ENCODE measurements at regions not wholly inside any gene's neighbourhood (a gene's known extent, or its start where the extent isn't known, plus 50 kb on each side); places are given as distances from the start of the nearest gene placed in this dataset.

- Histone ChIP-seq H3K27ac (no peak overlapping the region), H3K4me3 (no peak overlapping the region), H3K36me3 (no peaks in the 10 kb centered on the region), H3K27me3 (replicated peaks in 1 of 7) (peaks cover 0 to 29% (median 0%) of the 10 kb centered on the region in 7 donors), H3K9me3 (no peaks in the 10 kb centered on the region), H3K4me1 (no peaks in the 10 kb centered on the region)
- DNase-seq, result no peak
- intact Hi-C loops (cut with DNase I; ENCODE audit: low total_unique reads), result no loop called here
- 94 to 98% (median 96%) methylated on average over 2 of the region's 2 CpGs for WGBS, 5 donors
- TF ChIP-seq CTCF (IDR thresholded peaks at IDR 0.05 in 8 of 11, conservative IDR thresholded peaks at IDR 0.05 in 3 of 11), result no peak
- TF ChIP-seq POLR2AphosphoS5 (IDR thresholded peaks at IDR 0.05), result no peak
- TF ChIP-seq POLR2A (IDR thresholded peaks at IDR 0.05), result no peak
Measured at GRCh38 chr1:55512466-55512865, 297.3 kb upstream of the USP24 start.

- TF ChIP-seq POLR2A (IDR thresholded peaks at IDR 0.05) (no peak), POLR2AphosphoS5 (IDR thresholded peaks at IDR 0.05) (no peak), CTCF (IDR thresholded peaks at IDR 0.05 in 8 of 11, conservative IDR thresholded peaks at IDR 0.05 in 3 of 11) (no peak)
- WGBS, 5 donors, result 88 to 96% (median 92%) methylated on average over 2 of the region's 2 CpGs
- intact Hi-C loops (cut with DNase I; ENCODE audit: low total_unique reads), result no loop called here
Measured at GRCh38 chr1:55507578-55507931, 292.4 kb upstream of the USP24 start.

GRCh38 chr1:55506740-55507577, 291.8 kb upstream of the USP24 start:
- no peak for TF ChIP-seq POLR2A (IDR thresholded peaks at IDR 0.05)
- no peak for TF ChIP-seq CTCF (IDR thresholded peaks at IDR 0.05 in 8 of 11, conservative IDR thresholded peaks at IDR 0.05 in 3 of 11)
- TF ChIP-seq POLR2AphosphoS5 (IDR thresholded peaks at IDR 0.05), result no peak
- no peak overlapping the region for H3K4me3 ChIP-seq
- WGBS, 5 donors, result 69 to 83% (median 78%) methylated on average over 6 of the region's 6 CpGs
- no peaks in the 10 kb centered on the region for H3K9me3 ChIP-seq
- H3K27me3 ChIP-seq (replicated peaks in 1 of 7), result peaks cover 0 to 28% (median 0%) of the 10 kb centered on the region in 7 donors
- no peaks in the 10 kb centered on the region for H3K36me3 ChIP-seq
- H3K4me1 ChIP-seq, result no peaks in the 10 kb centered on the region
- intact Hi-C loops (cut with DNase I; ENCODE audit: low total_unique reads), result no loop called here
- H3K27ac ChIP-seq, result no peak overlapping the region
- no peak for DNase-seq

More at GRCh38 chr1:55507578-55507931, 292.4 kb upstream of the USP24 start:
- DNase-seq, result no peak
- H3K4me3 ChIP-seq, result no peak overlapping the region
- no peaks in the 10 kb centered on the region for H3K36me3 ChIP-seq
- no peaks in the 10 kb centered on the region for H3K4me1 ChIP-seq
- no peak overlapping the region for H3K27ac ChIP-seq
- H3K27me3 ChIP-seq (replicated peaks in 1 of 7), result peaks cover 0 to 28% (median 0%) of the 10 kb centered on the region in 7 donors
- H3K9me3 ChIP-seq, result no peaks in the 10 kb centered on the region

- no peak for DNase-seq
- Histone ChIP-seq H3K27ac (no peak overlapping the region), H3K36me3 (no peaks in the 10 kb centered on the region), H3K4me1 (no peaks in the 10 kb centered on the region), H3K9me3 (no peaks in the 10 kb centered on the region), H3K4me3 (no peak overlapping the region), H3K27me3 (replicated peaks in 1 of 7) (peaks cover 0 to 16% (median 0%) of the 10 kb centered on the region in 7 donors)
- intact Hi-C loops (cut with DNase I; ENCODE audit: low total_unique reads), result no loop called here
- TF ChIP-seq CTCF (IDR thresholded peaks at IDR 0.05 in 8 of 11, conservative IDR thresholded peaks at IDR 0.05 in 3 of 11), result no peak
Measured at GRCh38 chr1:55505326-55505725, 290.2 kb upstream of the USP24 start.
